Activated gamma-delta T cell treated with Interleukin-2 at 50 U/mL for 16 hours (primary cell): ENCODE measurements at regions not wholly inside any gene's neighbourhood (a gene's known extent, or its start where the extent isn't known, plus 50 kb on each side); places are given as distances from the start of the nearest gene placed in this dataset.

Source experiments
- DNase-seq: peaks from one replicate; pipeline ENCODE4 v3.0.0-alpha.2; 2020

- DNase-seq, result no peak
These were observed 159.5 kb upstream of the TMPO start for GRCh38 chr12:98355933-98356332.

GRCh38 chr12:98358144-98358543 lies 157.2 kb upstream of the TMPO start:
- no peak for DNase-seq

GRCh38 chr12:98359856-98360255 lies 155.5 kb upstream of the TMPO start:
- no peak for DNase-seq

- no peak for DNase-seq
These were observed 155.0 kb upstream of the TMPO start for GRCh38 chr12:98360401-98360800.

- DNase-seq, result no peak
These were observed 145.8 kb upstream of the TMPO start for GRCh38 chr12:98369581-98369980.

GRCh38 chr12:98370976-98371375 lies 144.4 kb upstream of the TMPO start:
- no peak for DNase-seq

GRCh38 chr12:98371419-98371818 lies 144.0 kb upstream of the TMPO start:
- no peak for DNase-seq

GRCh38 chr12:98372340-98373024 lies 142.9 kb upstream of the TMPO start:
- no peak for DNase-seq

- DNase-seq, result no peak
These were observed 142.3 kb upstream of the TMPO start for GRCh38 chr12:98373025-98373554.

GRCh38 chr12:98374007-98374406 lies 141.4 kb upstream of the TMPO start:
- no peak for DNase-seq

GRCh38 chr12:98379106-98379505 lies 136.3 kb upstream of the TMPO start:
- DNase-seq, result no peak

GRCh38 chr12:98385641-98386040 lies 129.7 kb upstream of the TMPO start:
- no peak for DNase-seq

- DNase-seq, result no peak
These were observed 127.9 kb upstream of the TMPO start for GRCh38 chr12:98387444-98387843.

- DNase-seq, result no peak
These were observed 127.3 kb upstream of the TMPO start for GRCh38 chr12:98388126-98388525.

GRCh38 chr12:98389593-98389992 lies 125.8 kb upstream of the TMPO start:
- no peak for DNase-seq

- peak; percentile 80 for DNase-seq
These were observed 117.9 kb upstream of the TMPO start for GRCh38 chr12:98397323-98398105.

GRCh38 chr12:98399532-98399931 lies 115.9 kb upstream of the TMPO start:
- DNase-seq, result peak; percentile 64

- DNase-seq, result no peak
These were observed 114.0 kb upstream of the TMPO start for GRCh38 chr12:98401427-98401826.

GRCh38 chr12:98402091-98402490 lies 113.3 kb upstream of the TMPO start:
- no peak for DNase-seq

GRCh38 chr12:98402671-98403070 lies 112.7 kb upstream of the TMPO start:
- DNase-seq, result no peak

- no peak for DNase-seq
These were observed 112.0 kb upstream of the TMPO start for GRCh38 chr12:98403385-98403784.

GRCh38 chr12:98403936-98404335 lies 111.5 kb upstream of the TMPO start:
- DNase-seq, result no peak

- no peak for DNase-seq
These were observed 109.5 kb upstream of the TMPO start for GRCh38 chr12:98405805-98406366.

GRCh38 chr12:98406378-98406777 lies 109.0 kb upstream of the TMPO start:
- no peak for DNase-seq
